Fibroblast of lung (primary cell): ENCODE measurements at regions not wholly inside any gene's neighbourhood (a gene's known extent, or its start where the extent isn't known, plus 50 kb on each side); places are given as distances from the start of the nearest gene placed in this dataset.

Experiments used
- DNase-seq, 2 donors: peaks; one replicate each; pipeline versions ENCODE4 v3.0.0 to v3.0.0-alpha.2; 2010; ENCODE audit warnings: low read depth in 2 of 2
- H2AFZ ChIP-seq: 2 replicates; pipeline ENCODE4 v1.5.1; 2012; ENCODE audit warnings: low read length, control low read depth, inconsistent platforms
- H3K27ac ChIP-seq: 2 replicates; pipeline ENCODE4 v1.5.1; 2011; ENCODE audit warnings: low read length, control low read depth; ENCODE audit not compliant: insufficient read depth
- H3K27me3 ChIP-seq: 2 replicates; pipeline ENCODE4 v1.5.1; 2011; ENCODE audit warnings: mild to moderate bottlenecking, low read length; ENCODE audit not compliant: control insufficient read depth, insufficient read depth
- H3K36me3 ChIP-seq: 2 replicates; pipeline ENCODE4 v1.5.1; 2011; ENCODE audit warnings: low read length; ENCODE audit not compliant: control insufficient read depth, insufficient read depth
- H3K4me1 ChIP-seq: 2 replicates; pipeline ENCODE4 v1.5.1; 2011; ENCODE audit warnings: low read length; ENCODE audit not compliant: control insufficient read depth, insufficient read depth; ENCODE audit errors: extremely low read depth
- H3K4me2 ChIP-seq: 2 replicates; pipeline ENCODE4 v1.5.1; 2011; ENCODE audit warnings: low read length, control low read depth; ENCODE audit not compliant: insufficient read depth; ENCODE audit errors: extremely low read depth
- H3K4me3 ChIP-seq, 4 experiments: fragments of 200-600 bp in 1 of 4; sonication (generic) in 1 of 4; replicated peaks in 1 of 4; 2 replicates each; pipeline ENCODE4 v1.5.1; 2011 to 2016; ENCODE audit warnings: low read length in 4 of 4, low read depth in 3 of 4, mild to moderate bottlenecking in 3 of 4, control low read depth in 2 of 4, inconsistent platforms in 1 of 4, mixed read lengths in 1 of 4; ENCODE audit not compliant: insufficient read depth in 1 of 4; ENCODE audit errors: control extremely low read depth in 1 of 4
- H3K79me2 ChIP-seq: 2 replicates; pipeline ENCODE4 v1.5.1; 2012; ENCODE audit warnings: mild to moderate bottlenecking, low read length, inconsistent platforms; ENCODE audit not compliant: control insufficient read depth, insufficient read depth
- H3K9ac ChIP-seq: 2 replicates; pipeline ENCODE4 v1.5.1; 2011; ENCODE audit warnings: mild to moderate bottlenecking, low read length, control low read depth; ENCODE audit not compliant: insufficient read depth
- H3K9me3 ChIP-seq: 2 replicates; pipeline ENCODE4 v1.5.1; 2012; ENCODE audit warnings: low read depth, low read length; ENCODE audit not compliant: control insufficient read depth, insufficient read depth
- H4K20me1 ChIP-seq: 2 replicates; pipeline ENCODE4 v1.5.1; 2011; ENCODE audit warnings: low read length; ENCODE audit not compliant: control insufficient read depth, insufficient read depth; ENCODE audit errors: extremely low read depth
- CTCF ChIP-seq, 2 donors: IDR thresholded peaks in 1 of 2; conservative IDR thresholded peaks in 1 of 2; 1 replicate in 1 of 2; 2 replicates in 1 of 2; pipeline ENCODE4 v1.5.1; 2011 to 2012; ENCODE audit warnings: low read length in 2 of 2, control low read depth in 1 of 2, inconsistent platforms in 1 of 2, low read depth in 1 of 2, mild to moderate bottlenecking in 1 of 2
- EZH2 ChIP-seq: IDR thresholded peaks from 2 replicates; pipeline ENCODE4 v1.5.1; 2012; ENCODE audit warnings: low read length, control low read depth, mild to moderate bottlenecking; ENCODE audit errors: missing control alignments

- Histone ChIP-seq H3K79me2 (no peaks in the 10 kb centered on the region), H3K36me3 (no peaks in the 10 kb centered on the region), H4K20me1 (no peaks in the 10 kb centered on the region), H3K27ac (no peak overlapping the region), H3K9ac (no peak overlapping the region), H3K27me3 (no peaks in the 10 kb centered on the region), H2AFZ (no peak overlapping the region), H3K4me2 (peak overlapping the region; percentile 1), H3K4me1 (no peaks in the 10 kb centered on the region), H3K4me3 (no peak overlapping the region), H3K9me3 (no peaks in the 10 kb centered on the region)
- peak; percentile 22 to 29 for DNase-seq
- TF ChIP-seq EZH2: no peak
- TF ChIP-seq CTCF (conservative IDR thresholded peaks at IDR 0.05 in 1 of 2, IDR thresholded peaks at IDR 0.05 in 1 of 2; ENCODE audit: low read depth in 1 of 2, low read length in 2 of 2): no peak
Observed at GRCh38 chr17:36703860-36704266, 102.5 kb downstream of the MRM1 start.

GRCh38 chr17:36705283-36705795, 104.0 kb downstream of the MRM1 start:
- Histone ChIP-seq H3K4me3 (no peak overlapping the region), H2AFZ (no peak overlapping the region), H3K36me3 (no peaks in the 10 kb centered on the region), H3K9ac (no peak overlapping the region), H3K79me2 (no peaks in the 10 kb centered on the region), H3K9me3 (no peaks in the 10 kb centered on the region), H3K4me2 (no peak overlapping the region), H3K27ac (no peak overlapping the region), H3K4me1 (no peaks in the 10 kb centered on the region), H3K27me3 (no peaks in the 10 kb centered on the region), H4K20me1 (no peaks in the 10 kb centered on the region)
- DNase-seq: no peak
- TF ChIP-seq EZH2 (no peak), CTCF (conservative IDR thresholded peaks at IDR 0.05 in 1 of 2, IDR thresholded peaks at IDR 0.05 in 1 of 2; ENCODE audit: low read depth in 1 of 2, low read length in 2 of 2) (no peak)

- no peaks in the 10 kb centered on the region for H3K9me3 ChIP-seq
- H3K36me3 ChIP-seq: no peaks in the 10 kb centered on the region
- no peaks in the 10 kb centered on the region for H3K4me1 ChIP-seq
- no peak overlapping the region for H3K4me2 ChIP-seq
- no peak overlapping the region for H3K4me3 ChIP-seq
- no peak overlapping the region for H2AFZ ChIP-seq
- H4K20me1 ChIP-seq: no peaks in the 10 kb centered on the region
- H3K9ac ChIP-seq: no peak overlapping the region
- DNase-seq: peak; percentile 4 to 33
- H3K79me2 ChIP-seq: no peaks in the 10 kb centered on the region
- no peaks in the 10 kb centered on the region for H3K27me3 ChIP-seq
- no peak overlapping the region for H3K27ac ChIP-seq
- peak; percentile 16 to 45 for TF ChIP-seq CTCF (conservative IDR thresholded peaks at IDR 0.05 in 1 of 2, IDR thresholded peaks at IDR 0.05 in 1 of 2; ENCODE audit: low read depth in 1 of 2, low read length in 2 of 2)
- no peak for TF ChIP-seq EZH2
Observed at GRCh38 chr17:36705874-36706731, 104.7 kb downstream of the MRM1 start.
